PC-3 (cell line): ENCODE measurements at regions not wholly inside any gene's neighbourhood (a gene's known extent, or its start where the extent isn't known, plus 50 kb on each side); places are given as distances from the start of the nearest gene placed in this dataset.

Experiments
- CTCF ChIP-seq: fragments of 300-600 bp; sonication (generic); conservative IDR thresholded peaks from 2 replicates; pipeline ENCODE4 v1.5.1; 2017; ENCODE audit warnings: antibody characterized with exemption, low read depth, mild to moderate bottlenecking, low read length
- EZH2phosphoT487 ChIP-seq: fragments of 300-600 bp; sonication (generic); IDR thresholded peaks from 2 replicates; pipeline ENCODE4 v1.6.1; 2018; ENCODE audit warnings: mild to moderate bottlenecking, antibody characterized with exemption, low read length, borderline replicate concordance

- TF ChIP-seq CTCF, result peak; percentile 90
- no peak for TF ChIP-seq EZH2phosphoT487
These were observed 122.4 kb downstream of the WT1 start for GRCh38 chr11:32312865-32313403.
